GM12865 (cell line): ENCODE measurements at regions not wholly inside any gene's neighbourhood (a gene's known extent, or its start where the extent isn't known, plus 50 kb on each side); places are given as distances from the start of the nearest gene placed in this dataset.
A peak's percentile ranks its signal among the peaks of the same experiment; 100 is the strongest.
"Not testable (repeated sequence)": the region's sequence is repeated elsewhere in the genome, so short reads cannot be mapped to it uniquely, and the experiment has no call there.

Experiments used
- DNase-seq: peaks from one replicate; pipeline ENCODE4 v3.0.0; 2010; ENCODE audit warnings: low read depth
- H3K4me3 ChIP-seq: 2 replicates; pipeline ENCODE4 v1.5.1; 2011; ENCODE audit warnings: mild to moderate bottlenecking, low read depth, low read length, control low read depth

DNA sequence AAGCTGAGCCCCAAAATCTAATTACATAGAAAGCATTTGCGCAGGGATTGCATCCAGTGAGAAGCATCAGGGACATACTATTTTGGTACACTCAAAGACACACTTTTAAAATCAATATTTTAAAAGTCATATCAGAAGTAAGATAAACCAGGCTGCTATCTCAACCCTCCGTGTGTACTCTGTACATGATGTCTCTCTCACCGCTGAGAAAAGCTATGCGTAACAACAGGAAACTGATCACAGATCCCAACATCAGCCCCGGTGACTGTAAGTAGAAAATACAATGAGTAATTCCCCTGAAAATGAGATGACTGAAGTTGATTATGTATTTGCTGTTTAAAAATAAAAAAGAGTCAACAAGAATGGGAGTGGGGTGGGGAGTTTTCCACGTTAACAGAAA lies 329.8 kb downstream of the BCL2L11 start:
- not testable (repeated sequence) for H3K4me3 ChIP-seq, DNase-seq

- peak; percentile 4 for DNase-seq
- H3K4me3 ChIP-seq, result not testable (repeated sequence)
Observed at GRCh38 chr2:111451692-111452199, 331.0 kb downstream of the BCL2L11 start.

DNA sequence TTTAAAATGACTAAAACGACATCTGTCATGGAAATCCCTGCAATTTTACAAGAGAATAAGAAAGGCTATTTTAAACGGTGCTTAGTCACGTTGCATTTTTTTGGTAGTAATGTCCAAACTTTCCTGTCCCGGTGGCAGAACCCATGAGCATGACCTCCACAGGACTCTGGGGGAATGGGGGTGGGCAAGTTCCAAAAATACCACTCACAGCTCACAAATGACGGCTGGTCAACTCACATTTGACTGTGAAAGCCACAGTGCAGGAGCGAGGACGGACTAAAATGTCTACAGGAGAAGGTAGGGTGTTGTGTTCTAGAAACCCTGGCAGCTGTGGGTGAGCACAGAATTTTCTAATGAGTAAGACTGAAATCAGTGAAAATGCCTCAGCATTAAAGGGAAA lies 331.5 kb downstream of the BCL2L11 start:
- H3K4me3 ChIP-seq, DNase-seq: not testable (repeated sequence)

DNA sequence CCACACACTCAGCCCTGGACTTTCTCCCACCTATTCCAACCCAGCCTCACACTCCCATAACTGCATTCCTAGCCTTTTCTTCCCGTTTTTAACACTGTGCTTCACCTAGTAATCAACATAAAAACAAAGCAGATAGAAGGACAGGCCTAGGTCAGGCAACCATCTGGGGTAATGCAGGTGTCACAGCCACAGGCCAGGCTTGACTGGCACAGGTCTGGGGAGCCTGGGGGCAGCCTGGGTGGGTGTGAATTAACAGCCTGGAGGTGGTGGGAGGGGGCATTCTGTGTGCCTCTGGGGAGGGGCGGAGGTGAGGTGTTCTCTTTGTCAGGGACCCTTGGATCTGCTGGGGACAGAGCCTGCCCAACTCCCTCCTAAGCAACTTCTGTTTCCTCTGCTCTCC lies 332.6 kb downstream of the BCL2L11 start:
- DNase-seq, result not testable (repeated sequence)

DNA sequence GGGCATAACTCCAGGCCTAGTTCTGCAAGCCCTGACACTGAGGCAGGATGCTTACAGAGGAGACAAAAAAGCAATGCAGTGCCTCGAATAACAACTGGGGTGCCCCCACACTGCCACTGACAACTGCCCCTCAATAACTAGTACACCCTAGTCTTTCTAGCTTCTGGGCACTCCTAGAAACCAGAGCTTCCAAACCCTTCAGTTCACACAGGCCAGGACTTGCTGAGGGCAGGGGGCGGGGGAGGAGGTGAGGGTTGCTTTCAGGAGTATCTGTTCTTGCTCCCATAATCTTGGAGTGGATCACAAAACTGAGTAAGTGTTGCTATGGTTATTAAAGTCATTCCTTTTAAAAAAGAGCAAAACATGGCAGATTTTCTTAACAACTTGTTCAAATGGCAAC lies 333.1 kb downstream of the BCL2L11 start:
- DNase-seq, H3K4me3 ChIP-seq: not testable (repeated sequence)

More for the DNA sequence above, 332.6 kb downstream of the BCL2L11 start:
- H3K4me3 ChIP-seq, result not testable (repeated sequence)

GRCh38 chr2:111454404-111454803 lies 333.7 kb downstream of the BCL2L11 start:
- not testable (repeated sequence) for H3K4me3 ChIP-seq
- DNase-seq, result peak; percentile 54

- DNase-seq, H3K4me3 ChIP-seq: not testable (repeated sequence)
Observed at GRCh38 chr2:111455016-111456015, 334.6 kb downstream of the BCL2L11 start.

DNA sequence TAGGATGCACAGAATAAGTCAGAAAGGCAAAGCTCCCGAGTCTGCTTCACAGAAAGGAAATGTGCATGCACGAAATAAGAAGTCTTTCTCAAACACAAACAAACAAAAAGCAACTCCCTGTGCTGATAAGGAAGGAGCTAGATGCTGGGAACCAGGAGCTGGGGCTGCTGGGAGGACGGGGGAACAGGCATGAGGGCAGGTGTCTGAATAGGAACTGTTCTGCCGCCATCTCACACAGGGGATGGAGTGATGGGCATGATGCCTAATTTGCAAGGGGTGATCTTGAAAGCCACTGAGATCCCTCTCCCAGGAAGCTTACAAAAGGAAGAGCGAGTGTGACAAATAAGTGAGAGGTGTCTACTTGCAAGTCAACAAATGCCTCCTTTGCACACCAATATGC lies 336.5 kb downstream of the BCL2L11 start:
- not testable (repeated sequence) for H3K4me3 ChIP-seq, DNase-seq

- DNase-seq, H3K4me3 ChIP-seq: not testable (repeated sequence)
Observed at GRCh38 chr2:111460901-111461300, 340.2 kb downstream of the BCL2L11 start.

GRCh38 chr2:111461831-111462230 lies 341.1 kb downstream of the BCL2L11 start:
- not testable (repeated sequence) for DNase-seq, H3K4me3 ChIP-seq

- H3K4me3 ChIP-seq, DNase-seq: not testable (repeated sequence)
Observed at GRCh38 chr2:111462572-111462971, 341.9 kb downstream of the BCL2L11 start.

DNA sequence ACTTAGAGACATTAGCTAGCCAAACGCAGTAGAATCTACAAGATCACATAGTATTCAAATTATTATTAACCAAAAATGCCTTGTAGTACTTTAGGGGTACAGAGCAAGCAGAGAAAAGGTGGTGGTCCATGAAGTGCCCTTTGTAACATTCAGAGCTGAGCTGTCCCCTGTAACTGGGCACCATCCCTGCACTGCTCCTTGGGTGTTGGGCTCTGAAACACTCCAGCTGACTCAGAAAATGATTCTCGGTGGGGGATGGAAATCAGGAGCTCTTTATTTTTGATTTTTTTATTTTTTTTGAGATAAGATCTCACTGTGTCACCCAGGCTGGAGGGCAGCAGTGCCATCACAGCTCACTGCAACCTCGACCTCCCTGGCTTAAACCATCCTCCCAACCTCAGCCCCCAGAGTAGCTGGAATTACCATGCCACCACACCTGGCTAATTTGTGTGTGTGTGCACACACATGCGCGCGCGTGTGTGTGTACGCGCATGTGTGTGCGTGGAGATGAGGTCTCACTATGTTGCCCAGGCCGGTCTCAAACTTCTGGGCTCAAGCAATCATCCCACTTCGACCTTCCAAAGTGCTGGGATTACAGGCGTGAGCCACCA lies 342.6 kb downstream of the BCL2L11 start:
- DNase-seq, H3K4me3 ChIP-seq: not testable (repeated sequence)

GRCh38 chr2:111463956-111464355 lies 343.2 kb downstream of the BCL2L11 start:
- H3K4me3 ChIP-seq, DNase-seq: not testable (repeated sequence)

DNA sequence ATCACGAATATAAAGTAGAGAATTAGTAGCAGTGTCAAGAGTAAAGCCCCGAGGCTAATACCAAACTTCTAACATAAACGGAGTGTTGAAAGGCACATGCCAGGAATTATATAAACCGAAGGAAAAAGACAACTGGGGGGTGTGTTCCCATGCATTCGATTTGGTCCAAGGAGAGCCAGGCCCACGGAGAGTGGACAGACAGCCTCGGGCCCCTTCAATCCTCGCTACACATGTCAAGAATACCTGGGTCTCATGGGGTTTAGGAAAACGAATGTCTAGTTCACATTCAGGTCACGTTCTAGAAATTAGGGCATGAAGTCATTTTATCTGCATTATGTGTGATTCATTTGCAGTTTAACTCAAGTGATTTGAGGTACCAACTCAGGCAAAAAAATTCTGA lies 343.7 kb downstream of the BCL2L11 start:
- not testable (repeated sequence) for H3K4me3 ChIP-seq, DNase-seq

DNA sequence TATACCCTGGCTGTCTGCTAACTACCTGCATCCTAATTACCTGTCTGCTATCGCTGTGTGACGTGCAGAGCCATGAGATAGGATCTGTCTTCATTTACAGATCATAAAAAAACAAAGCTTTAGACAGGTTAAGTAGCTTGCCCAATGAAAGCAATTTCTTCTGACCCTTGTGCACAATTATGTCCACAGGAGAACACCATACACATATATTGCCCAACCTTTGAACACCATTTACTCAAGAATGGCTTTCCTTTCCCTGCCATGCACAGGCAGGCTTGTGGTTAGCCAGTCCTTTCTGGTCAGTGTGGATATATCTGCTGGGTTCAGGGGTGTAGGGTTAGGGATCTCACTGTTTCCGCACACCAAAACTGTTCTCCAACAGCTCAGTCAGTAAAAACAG lies 344.8 kb downstream of the BCL2L11 start:
- DNase-seq, H3K4me3 ChIP-seq: not testable (repeated sequence)

- DNase-seq, result not testable (repeated sequence)
Observed at GRCh38 chr2:111466744-111467143, 346.0 kb downstream of the BCL2L11 start.

GRCh38 chr2:111470924-111471323 lies 350.2 kb downstream of the BCL2L11 start:
- H3K4me3 ChIP-seq, DNase-seq: not testable (repeated sequence)

More at GRCh38 chr2:111466744-111467143, 346.0 kb downstream of the BCL2L11 start:
- H3K4me3 ChIP-seq, result not testable (repeated sequence)

GRCh38 chr2:111471791-111472530 lies 351.2 kb downstream of the BCL2L11 start:
- DNase-seq, H3K4me3 ChIP-seq: not testable (repeated sequence)

DNA sequence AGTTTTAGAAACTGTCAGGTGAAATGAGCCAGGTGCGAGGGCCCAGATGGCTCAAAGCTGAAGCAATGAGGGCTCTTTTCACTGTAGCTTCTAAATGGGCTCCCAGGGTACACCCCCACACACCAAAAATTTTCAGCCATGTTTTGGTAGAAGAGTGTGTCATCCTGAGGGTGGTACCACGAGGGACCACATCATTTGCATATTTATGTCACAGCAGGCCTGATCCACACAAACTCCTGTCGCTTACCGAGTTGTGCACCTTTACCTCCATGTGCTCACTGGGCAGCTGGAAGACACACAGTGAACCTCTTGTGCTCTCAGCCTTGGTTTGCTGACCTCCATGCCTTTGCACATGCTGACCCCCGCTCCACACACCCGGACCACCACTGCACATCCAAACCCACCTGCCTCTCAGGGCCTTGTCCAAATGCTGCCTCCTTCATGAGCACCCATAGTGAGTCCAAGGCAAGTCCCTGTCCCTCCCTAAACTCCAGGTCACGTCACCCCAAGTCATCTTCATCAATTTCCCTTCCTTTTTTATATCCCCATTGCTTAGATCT lies 352.2 kb downstream of the BCL2L11 start:
- not testable (repeated sequence) for H3K4me3 ChIP-seq, DNase-seq
